Chondrocyte (in vitro differentiated cells): ENCODE measurements at regions not wholly inside any gene's neighbourhood (a gene's known extent, or its start where the extent isn't known, plus 50 kb on each side); places are given as distances from the start of the nearest gene placed in this dataset.

Experiments used
- DNase-seq: peaks from one replicate; pipeline ENCODE4 v3.0.0; 2021; ENCODE audit warnings: mixed read lengths, low spot score
- H3K27ac Mint-ChIP-seq: one replicate; pipeline ENCODE4 v1.8.0; 2021; ENCODE audit warnings: mild to moderate bottlenecking, moderate library complexity, mixed read lengths; ENCODE audit not compliant: unreplicated experiment
- H3K27me3 Mint-ChIP-seq: 2 replicates; pipeline ENCODE4 v1.8.0; 2021; ENCODE audit warnings: low read depth, mixed read lengths
- H3K36me3 Mint-ChIP-seq: 2 replicates; pipeline ENCODE4 v1.8.0; 2021; ENCODE audit warnings: low read depth, mixed read lengths
- H3K4me1 Mint-ChIP-seq: 2 replicates; pipeline ENCODE4 v1.8.0; 2021; ENCODE audit warnings: low read depth, mild to moderate bottlenecking, mixed read lengths
- H3K4me3 Mint-ChIP-seq: one replicate; pipeline ENCODE4 v1.8.0; 2021; ENCODE audit warnings: mild to moderate bottlenecking, moderate library complexity, mixed read lengths; ENCODE audit not compliant: unreplicated experiment
- H3K9me3 Mint-ChIP-seq: 2 replicates; pipeline ENCODE4 v1.8.0; 2021; ENCODE audit warnings: low read depth, mixed read lengths
- CTCF ChIP-seq: fragments of 200-600 bp; sonication (generic); IDR thresholded peaks from 2 replicates; pipeline ENCODE4 v1.5.0; 2021; ENCODE audit warnings: antibody characterized with exemption, mild to moderate bottlenecking, moderate library complexity

- H3K36me3 Mint-ChIP-seq: no peaks in the 10 kb centered on the region
- no peaks in the 10 kb centered on the region for H3K27me3 Mint-ChIP-seq
- H3K4me3 Mint-ChIP-seq: no peak overlapping the region
- peaks cover 7% of the 10 kb centered on the region for H3K9me3 Mint-ChIP-seq
- TF ChIP-seq CTCF: no peak
- no peaks in the 10 kb centered on the region for H3K4me1 Mint-ChIP-seq
- no peak overlapping the region for H3K27ac Mint-ChIP-seq
- no peak for DNase-seq
These were observed 84.1 kb upstream of the H2AZ1 start for GRCh38 chr4:100034023-100034664.

- peaks cover 4% of the 10 kb centered on the region for H3K9me3 Mint-ChIP-seq
- no peak for TF ChIP-seq CTCF
- H3K36me3 Mint-ChIP-seq: no peaks in the 10 kb centered on the region
- no peak overlapping the region for H3K4me3 Mint-ChIP-seq
- H3K27me3 Mint-ChIP-seq: peaks cover 3% of the 10 kb centered on the region
- no peak overlapping the region for H3K27ac Mint-ChIP-seq
- no peak for DNase-seq
- H3K4me1 Mint-ChIP-seq: no peaks in the 10 kb centered on the region
These were observed 76.0 kb upstream of the H2AZ1 start for GRCh38 chr4:100026066-100026465.

DNA sequence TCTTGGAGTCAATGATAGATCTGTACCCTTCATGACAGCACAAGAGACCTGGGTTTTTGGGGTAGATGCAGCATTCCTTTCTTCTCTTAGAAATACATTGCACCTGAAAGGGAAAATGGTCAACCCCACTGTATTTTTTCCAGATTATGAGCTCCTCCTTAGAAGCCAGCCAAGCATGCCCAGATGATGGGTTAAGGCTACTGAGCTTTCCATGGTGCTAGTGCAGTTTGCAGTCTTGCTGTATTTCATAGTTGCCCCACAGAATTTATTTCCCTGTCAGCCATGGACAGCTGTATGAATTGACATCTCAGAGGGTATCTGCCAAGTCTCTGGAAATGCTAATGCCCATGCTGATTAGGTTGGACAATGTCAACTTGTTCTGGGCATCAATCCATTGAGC is 73.7 kb upstream of the H2AZ1 start:
- TF ChIP-seq CTCF: no peak
- Mint-ChIP-seq H3K27ac (no peak overlapping the region), H3K9me3 (peaks cover 10% of the 10 kb centered on the region), H3K4me3 (no peak overlapping the region), H3K36me3 (no peaks in the 10 kb centered on the region), H3K4me1 (no peaks in the 10 kb centered on the region), H3K27me3 (peaks cover 3% of the 10 kb centered on the region)
- DNase-seq: no peak

GRCh38 chr4:100022792-100023222 is 72.7 kb upstream of the H2AZ1 start:
- H3K9me3 Mint-ChIP-seq: peaks cover 7% of the 10 kb centered on the region
- DNase-seq: no peak
- no peak overlapping the region for H3K4me3 Mint-ChIP-seq
- TF ChIP-seq CTCF: no peak
- no peak overlapping the region for H3K27ac Mint-ChIP-seq
- no peaks in the 10 kb centered on the region for H3K4me1 Mint-ChIP-seq
- H3K27me3 Mint-ChIP-seq: peaks cover 9% of the 10 kb centered on the region
- H3K36me3 Mint-ChIP-seq: no peaks in the 10 kb centered on the region

GRCh38 chr4:100019821-100020220 is 69.7 kb upstream of the H2AZ1 start:
- no peak overlapping the region for H3K4me3 Mint-ChIP-seq
- peaks cover 7% of the 10 kb centered on the region for H3K9me3 Mint-ChIP-seq
- TF ChIP-seq CTCF: no peak
- peaks cover 7% of the 10 kb centered on the region for H3K27me3 Mint-ChIP-seq
- no peaks in the 10 kb centered on the region for H3K36me3 Mint-ChIP-seq
- no peaks in the 10 kb centered on the region for H3K4me1 Mint-ChIP-seq
- no peak for DNase-seq
- no peak overlapping the region for H3K27ac Mint-ChIP-seq
